GM21390 (cell line): ENCODE measurements at regions not wholly inside any gene's neighbourhood (a gene's known extent, or its start where the extent isn't known, plus 50 kb on each side); places are given as distances from the start of the nearest gene placed in this dataset.
"Not testable (repeated sequence)": the region's sequence is repeated elsewhere in the genome, so short reads cannot be mapped to it uniquely, and the experiment has no call there.

Source experiments
- ATAC-seq: cut with Tn5 transposase; IDR thresholded peaks from one replicate; pipeline ENCODE4 v1.9.1; 2021; ENCODE audit not compliant: unreplicated experiment

GRCh38 chr16:75836347-75837010, 110.2 kb upstream of the CPHXL start:
- no peak for ATAC-seq

- no peak for ATAC-seq
Measured at GRCh38 chr16:75837264-75837663, 111.0 kb upstream of the CPHXL start.

GRCh38 chr16:75837681-75838080, 111.4 kb upstream of the CPHXL start:
- ATAC-seq, result no peak

GRCh38 chr16:75841517-75841916, 115.2 kb upstream of the CPHXL start:
- no peak for ATAC-seq

GRCh38 chr16:75847172-75847571, 120.9 kb upstream of the CPHXL start:
- no peak for ATAC-seq

GRCh38 chr16:75854152-75854551, 127.9 kb upstream of the CPHXL start:
- no peak for ATAC-seq

- no peak for ATAC-seq
Measured at GRCh38 chr16:75860326-75861053, 134.2 kb upstream of the CPHXL start.

- no peak for ATAC-seq
Measured at GRCh38 chr16:75861311-75862097, 135.2 kb upstream of the CPHXL start.

GRCh38 chr16:75862098-75862386, 135.8 kb upstream of the CPHXL start:
- ATAC-seq, result no peak

GRCh38 chr16:75864243-75864642, 138.0 kb upstream of the CPHXL start:
- no peak for ATAC-seq

GRCh38 chr16:75865736-75866135, 139.4 kb upstream of the CPHXL start:
- no peak for ATAC-seq

GRCh38 chr16:75868636-75869632, 142.6 kb upstream of the CPHXL start:
- no peak for ATAC-seq

- not testable (repeated sequence) for ATAC-seq
Measured at GRCh38 chr16:75881280-75881679, 155.0 kb upstream of the CPHXL start.

- ATAC-seq, result no peak
Measured at GRCh38 chr16:75899163-75899562, 172.9 kb upstream of the CPHXL start.

GRCh38 chr16:75908331-75909117, 182.2 kb upstream of the CPHXL start:
- no peak for ATAC-seq

GRCh38 chr16:75909746-75910145, 183.5 kb upstream of the CPHXL start:
- ATAC-seq, result no peak

GRCh38 chr16:75911896-75912295, 185.6 kb upstream of the CPHXL start:
- no peak for ATAC-seq

GRCh38 chr16:75913958-75914357, 187.7 kb upstream of the CPHXL start:
- no peak for ATAC-seq

- no peak for ATAC-seq
Measured at GRCh38 chr16:75916451-75916850, 190.2 kb upstream of the CPHXL start.

GRCh38 chr16:75918109-75918508, 191.8 kb upstream of the CPHXL start:
- ATAC-seq, result no peak
